ENCODE measurements at regions not wholly inside any gene's neighbourhood (a gene's known extent, or its start where the extent isn't known, plus 50 kb on each side); places are given as distances from the start of the nearest gene placed in this dataset.

GRCh38 chr2:200125444-200126284, 170.3 kb downstream of the MAIP1 start:
- TF ChIP-seq, protein P1, sequence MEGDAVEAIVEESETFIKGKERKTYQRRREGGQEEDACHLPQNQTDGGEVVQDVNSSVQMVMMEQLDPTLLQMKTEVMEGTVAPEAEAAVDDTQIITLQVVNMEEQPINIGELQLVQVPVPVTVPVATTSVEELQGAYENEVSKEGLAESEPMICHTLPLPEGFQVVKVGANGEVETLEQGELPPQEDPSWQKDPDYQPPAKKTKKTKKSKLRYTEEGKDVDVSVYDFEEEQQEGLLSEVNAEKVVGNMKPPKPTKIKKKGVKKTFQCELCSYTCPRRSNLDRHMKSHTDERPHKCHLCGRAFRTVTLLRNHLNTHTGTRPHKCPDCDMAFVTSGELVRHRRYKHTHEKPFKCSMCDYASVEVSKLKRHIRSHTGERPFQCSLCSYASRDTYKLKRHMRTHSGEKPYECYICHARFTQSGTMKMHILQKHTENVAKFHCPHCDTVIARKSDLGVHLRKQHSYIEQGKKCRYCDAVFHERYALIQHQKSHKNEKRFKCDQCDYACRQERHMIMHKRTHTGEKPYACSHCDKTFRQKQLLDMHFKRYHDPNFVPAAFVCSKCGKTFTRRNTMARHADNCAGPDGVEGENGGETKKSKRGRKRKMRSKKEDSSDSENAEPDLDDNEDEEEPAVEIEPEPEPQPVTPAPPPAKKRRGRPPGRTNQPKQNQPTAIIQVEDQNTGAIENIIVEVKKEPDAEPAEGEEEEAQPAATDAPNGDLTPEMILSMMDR (IDR thresholded peaks at IDR 0.05; ENCODE audit: poor library complexity, severe bottlenecking) = no peak
- TF ChIP-seq SMC3 (conservative IDR thresholded peaks at IDR 0.05; ENCODE audit: poor library complexity) = no peak
- TF ChIP-seq POLR2AphosphoS5 (IDR thresholded peaks at IDR 0.05) = no peak
- TF ChIP-seq, protein P2, sequence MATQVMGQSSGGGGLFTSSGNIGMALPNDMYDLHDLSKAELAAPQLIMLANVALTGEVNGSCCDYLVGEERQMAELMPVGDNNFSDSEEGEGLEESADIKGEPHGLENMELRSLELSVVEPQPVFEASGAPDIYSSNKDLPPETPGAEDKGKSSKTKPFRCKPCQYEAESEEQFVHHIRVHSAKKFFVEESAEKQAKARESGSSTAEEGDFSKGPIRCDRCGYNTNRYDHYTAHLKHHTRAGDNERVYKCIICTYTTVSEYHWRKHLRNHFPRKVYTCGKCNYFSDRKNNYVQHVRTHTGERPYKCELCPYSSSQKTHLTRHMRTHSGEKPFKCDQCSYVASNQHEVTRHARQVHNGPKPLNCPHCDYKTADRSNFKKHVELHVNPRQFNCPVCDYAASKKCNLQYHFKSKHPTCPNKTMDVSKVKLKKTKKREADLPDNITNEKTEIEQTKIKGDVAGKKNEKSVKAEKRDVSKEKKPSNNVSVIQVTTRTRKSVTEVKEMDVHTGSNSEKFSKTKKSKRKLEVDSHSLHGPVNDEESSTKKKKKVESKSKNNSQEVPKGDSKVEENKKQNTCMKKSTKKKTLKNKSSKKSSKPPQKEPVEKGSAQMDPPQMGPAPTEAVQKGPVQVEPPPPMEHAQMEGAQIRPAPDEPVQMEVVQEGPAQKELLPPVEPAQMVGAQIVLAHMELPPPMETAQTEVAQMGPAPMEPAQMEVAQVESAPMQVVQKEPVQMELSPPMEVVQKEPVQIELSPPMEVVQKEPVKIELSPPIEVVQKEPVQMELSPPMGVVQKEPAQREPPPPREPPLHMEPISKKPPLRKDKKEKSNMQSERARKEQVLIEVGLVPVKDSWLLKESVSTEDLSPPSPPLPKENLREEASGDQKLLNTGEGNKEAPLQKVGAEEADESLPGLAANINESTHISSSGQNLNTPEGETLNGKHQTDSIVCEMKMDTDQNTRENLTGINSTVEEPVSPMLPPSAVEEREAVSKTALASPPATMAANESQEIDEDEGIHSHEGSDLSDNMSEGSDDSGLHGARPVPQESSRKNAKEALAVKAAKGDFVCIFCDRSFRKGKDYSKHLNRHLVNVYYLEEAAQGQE (IDR thresholded peaks at IDR 0.05; ENCODE audit: borderline replicate concordance) = no peak
- TF ChIP-seq EZH2 (IDR thresholded peaks at IDR 0.05; ENCODE audit: borderline replicate concordance, insufficient read depth, low read length, poor library complexity, severe bottlenecking) = no peak
- no peak for TF ChIP-seq MXI1 (conservative IDR thresholded peaks at IDR 0.05; ENCODE audit: poor library complexity, severe bottlenecking)
- TF ChIP-seq EP300 (conservative IDR thresholded peaks at IDR 0.05; ENCODE audit: poor library complexity, severe bottlenecking) = no peak
- TF ChIP-seq TAF1 (IDR thresholded peaks at IDR 0.05; ENCODE audit: low read depth) = no peak
- no peak for TF ChIP-seq RAD21 (conservative IDR thresholded peaks at IDR 0.05)

Data from neural cell (in vitro differentiated cells).